ENCODE measurements at regions not wholly inside any gene's neighbourhood (a gene's known extent, or its start where the extent isn't known, plus 50 kb on each side); places are given as distances from the start of the nearest gene placed in this dataset.

DNA sequence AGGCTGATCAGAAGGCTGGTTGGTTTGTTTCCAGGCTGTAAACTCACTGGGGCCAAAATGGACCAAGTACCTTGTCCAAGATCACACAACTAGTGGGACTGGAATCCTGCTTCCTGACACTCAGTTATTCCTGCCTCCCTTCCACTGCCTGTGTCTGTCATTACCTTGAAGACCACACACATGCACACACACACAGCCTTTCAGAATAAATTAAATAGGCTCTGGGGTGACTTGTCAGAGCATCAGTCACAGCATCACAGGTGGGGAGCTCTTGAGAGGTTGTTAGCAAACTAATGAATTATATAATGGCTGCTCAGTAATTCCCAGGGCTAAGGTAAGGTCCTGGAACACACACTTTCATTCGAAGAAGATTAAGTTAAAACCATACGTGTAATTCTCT lies 231.8 kb downstream of the UACA start:
- DNase-seq: no peak
- intact Hi-C loops (cut with DNase I): no loop called here
- TF ChIP-seq, protein P1, sequence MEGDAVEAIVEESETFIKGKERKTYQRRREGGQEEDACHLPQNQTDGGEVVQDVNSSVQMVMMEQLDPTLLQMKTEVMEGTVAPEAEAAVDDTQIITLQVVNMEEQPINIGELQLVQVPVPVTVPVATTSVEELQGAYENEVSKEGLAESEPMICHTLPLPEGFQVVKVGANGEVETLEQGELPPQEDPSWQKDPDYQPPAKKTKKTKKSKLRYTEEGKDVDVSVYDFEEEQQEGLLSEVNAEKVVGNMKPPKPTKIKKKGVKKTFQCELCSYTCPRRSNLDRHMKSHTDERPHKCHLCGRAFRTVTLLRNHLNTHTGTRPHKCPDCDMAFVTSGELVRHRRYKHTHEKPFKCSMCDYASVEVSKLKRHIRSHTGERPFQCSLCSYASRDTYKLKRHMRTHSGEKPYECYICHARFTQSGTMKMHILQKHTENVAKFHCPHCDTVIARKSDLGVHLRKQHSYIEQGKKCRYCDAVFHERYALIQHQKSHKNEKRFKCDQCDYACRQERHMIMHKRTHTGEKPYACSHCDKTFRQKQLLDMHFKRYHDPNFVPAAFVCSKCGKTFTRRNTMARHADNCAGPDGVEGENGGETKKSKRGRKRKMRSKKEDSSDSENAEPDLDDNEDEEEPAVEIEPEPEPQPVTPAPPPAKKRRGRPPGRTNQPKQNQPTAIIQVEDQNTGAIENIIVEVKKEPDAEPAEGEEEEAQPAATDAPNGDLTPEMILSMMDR (IDR thresholded peaks at IDR 0.05): no peak
- no peak for ATAC-seq
- Histone ChIP-seq H3K36me3 (no peaks in the 10 kb centered on the region), H3K4me1 (peaks cover 6 to 37% of the 10 kb centered on the region in 2 donors), H3K27ac (no peak overlapping the region), H3K27me3 (no peaks in the 10 kb centered on the region), H3K9me3 (no peaks in the 10 kb centered on the region), H3K4me3 (no peak overlapping the region)

DNA sequence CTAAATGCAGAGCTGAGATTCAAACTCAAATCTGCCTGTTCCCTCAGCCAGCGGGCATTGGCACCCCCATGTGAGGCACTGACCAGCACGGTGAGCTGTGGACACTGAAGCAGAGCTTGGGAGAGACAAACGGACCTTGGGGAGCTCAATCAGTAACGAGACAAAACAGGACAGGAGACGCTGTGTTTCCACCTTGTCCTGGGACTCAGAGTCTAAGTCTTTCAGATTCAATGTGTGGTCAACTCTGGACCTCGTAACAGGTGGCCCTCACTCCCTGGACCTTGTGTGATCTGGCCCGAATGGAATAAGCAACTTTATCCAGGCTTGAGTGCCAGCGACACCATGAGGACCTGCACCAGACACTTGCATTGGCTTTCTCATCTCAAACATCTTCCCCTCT lies 232.5 kb downstream of the UACA start:
- Histone ChIP-seq H3K27me3 (no peaks in the 10 kb centered on the region), H3K4me1 (peaks cover 6 to 41% of the 10 kb centered on the region in 2 donors), H3K36me3 (no peaks in the 10 kb centered on the region), H3K4me3 (no peak overlapping the region), H3K27ac (no peak overlapping the region), H3K9me3 (no peaks in the 10 kb centered on the region)
- TF ChIP-seq, protein P1 (IDR thresholded peaks at IDR 0.05): no peak
- intact Hi-C loops (cut with DNase I): no loop called here
- ATAC-seq: no peak
- DNase-seq: no peak

DNA sequence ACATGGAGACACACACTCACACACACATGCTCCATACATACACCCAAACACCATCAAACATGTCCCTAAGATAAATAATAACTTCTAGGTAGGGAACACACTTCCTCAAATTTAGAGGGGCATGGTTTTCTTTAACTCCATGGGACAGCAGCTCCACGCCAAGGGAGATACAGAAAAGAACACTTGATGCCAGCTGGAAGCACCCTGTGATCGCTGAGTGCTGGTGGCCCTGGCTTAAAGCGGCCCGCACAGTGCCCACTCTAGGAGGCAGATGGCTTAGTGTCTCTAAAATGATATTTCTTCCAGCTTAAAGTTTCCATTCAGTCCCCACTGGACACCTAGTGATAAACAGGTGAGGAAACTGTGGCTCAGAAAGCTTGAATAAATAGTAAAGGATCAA lies 232.9 kb downstream of the UACA start:
- DNase-seq: no peak
- H3K4me1 ChIP-seq: peaks cover 6 to 37% of the 10 kb centered on the region in 2 donors
- TF ChIP-seq, protein P1 (IDR thresholded peaks at IDR 0.05): no peak
- no peaks in the 10 kb centered on the region for H3K36me3 ChIP-seq
- no peaks in the 10 kb centered on the region for H3K9me3 ChIP-seq
- no peak overlapping the region for H3K4me3 ChIP-seq
- H3K27me3 ChIP-seq: no peaks in the 10 kb centered on the region
- ATAC-seq: no peak
- intact Hi-C loops (cut with DNase I): no loop called here
- no peak overlapping the region for H3K27ac ChIP-seq

DNA sequence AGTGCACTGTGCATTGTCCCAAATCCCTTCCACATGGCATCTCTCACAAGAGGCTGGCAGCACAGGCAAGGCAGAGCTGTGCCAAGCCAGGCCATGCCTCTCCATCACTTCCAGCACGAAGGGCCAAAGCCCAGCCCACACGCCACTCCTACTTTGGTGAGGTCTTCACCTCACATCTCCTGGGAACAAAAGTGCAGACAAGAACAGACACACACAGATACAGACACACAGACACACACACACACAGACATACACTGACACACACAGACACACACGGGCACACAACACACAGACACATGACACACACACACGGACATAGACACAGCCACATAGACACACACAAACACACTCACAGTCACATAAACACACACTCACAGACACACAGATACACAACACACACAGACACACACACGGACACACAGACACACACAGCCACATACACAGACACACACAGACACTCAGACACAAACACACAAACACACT lies 233.3 kb downstream of the UACA start:
- Histone ChIP-seq H3K27me3 (no peaks in the 10 kb centered on the region), H3K4me1 (peaks cover 6 to 34% of the 10 kb centered on the region in 2 donors), H3K27ac (no peak overlapping the region), H3K36me3 (no peaks in the 10 kb centered on the region), H3K4me3 (no peak overlapping the region), H3K9me3 (no peaks in the 10 kb centered on the region)
- ATAC-seq (no peak), DNase-seq (no peak)
- intact Hi-C loops (cut with DNase I): no loop called here
- TF ChIP-seq, protein P1 (IDR thresholded peaks at IDR 0.05): no peak

GRCh38 chr15:70528816-70529215 lies 234.5 kb downstream of the UACA start:
- Histone ChIP-seq H3K9me3 (no peaks in the 10 kb centered on the region), H3K4me1 (peaks cover 6 to 26% of the 10 kb centered on the region in 2 donors), H3K27ac (no peak overlapping the region), H3K4me3 (no peak overlapping the region), H3K36me3 (no peaks in the 10 kb centered on the region), H3K27me3 (no peaks in the 10 kb centered on the region)
- no peak for DNase-seq
- TF ChIP-seq, protein P1 (IDR thresholded peaks at IDR 0.05): no peak
- ATAC-seq: no peak
- intact Hi-C loops (cut with DNase I): no loop called here
